ENCODE measurements at regions not wholly inside any gene's neighbourhood (a gene's known extent, or its start where the extent isn't known, plus 50 kb on each side); places are given as distances from the start of the nearest gene placed in this dataset.

DNA sequence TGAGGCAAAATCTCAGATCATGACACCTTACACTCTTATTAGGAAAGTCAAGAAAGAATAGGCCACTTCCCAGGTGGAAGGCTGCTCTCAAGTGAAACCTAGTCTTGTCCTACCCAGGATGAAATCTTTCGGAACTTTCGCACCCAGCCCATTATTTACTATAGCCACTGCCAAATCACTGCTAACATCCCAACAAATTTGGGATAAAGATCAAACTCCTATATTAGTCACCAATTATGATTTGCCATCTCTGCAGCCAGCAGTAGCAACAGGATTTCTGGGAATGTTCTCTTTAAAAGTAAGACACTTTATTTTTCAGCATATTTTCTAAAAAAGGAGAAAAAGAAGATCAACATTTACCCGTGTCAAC, 224.6 kb downstream of the GAS1 start:
- TF ChIP-seq, protein P1, sequence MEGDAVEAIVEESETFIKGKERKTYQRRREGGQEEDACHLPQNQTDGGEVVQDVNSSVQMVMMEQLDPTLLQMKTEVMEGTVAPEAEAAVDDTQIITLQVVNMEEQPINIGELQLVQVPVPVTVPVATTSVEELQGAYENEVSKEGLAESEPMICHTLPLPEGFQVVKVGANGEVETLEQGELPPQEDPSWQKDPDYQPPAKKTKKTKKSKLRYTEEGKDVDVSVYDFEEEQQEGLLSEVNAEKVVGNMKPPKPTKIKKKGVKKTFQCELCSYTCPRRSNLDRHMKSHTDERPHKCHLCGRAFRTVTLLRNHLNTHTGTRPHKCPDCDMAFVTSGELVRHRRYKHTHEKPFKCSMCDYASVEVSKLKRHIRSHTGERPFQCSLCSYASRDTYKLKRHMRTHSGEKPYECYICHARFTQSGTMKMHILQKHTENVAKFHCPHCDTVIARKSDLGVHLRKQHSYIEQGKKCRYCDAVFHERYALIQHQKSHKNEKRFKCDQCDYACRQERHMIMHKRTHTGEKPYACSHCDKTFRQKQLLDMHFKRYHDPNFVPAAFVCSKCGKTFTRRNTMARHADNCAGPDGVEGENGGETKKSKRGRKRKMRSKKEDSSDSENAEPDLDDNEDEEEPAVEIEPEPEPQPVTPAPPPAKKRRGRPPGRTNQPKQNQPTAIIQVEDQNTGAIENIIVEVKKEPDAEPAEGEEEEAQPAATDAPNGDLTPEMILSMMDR (IDR thresholded peaks at IDR 0.05 in 8 of 11, conservative IDR thresholded peaks at IDR 0.05 in 3 of 11) = no peak
- no peak for TF ChIP-seq POLR2A (IDR thresholded peaks at IDR 0.05)
- no peak for TF ChIP-seq POLR2AphosphoS5 (IDR thresholded peaks at IDR 0.05)

All from spleen (tissue), 7 donors.